H9 (cell line): ENCODE measurements at regions not wholly inside any gene's neighbourhood (a gene's known extent, or its start where the extent isn't known, plus 50 kb on each side); places are given as distances from the start of the nearest gene placed in this dataset.

Experiments used
- DNase-seq: peaks from one replicate; pipeline ENCODE4 v3.0.0-alpha.2; 2017
- H2AFZ ChIP-seq: one replicate; pipeline ENCODE4 v1.6.1; 2013; ENCODE audit warnings: mild to moderate bottlenecking, low read length, control low read depth, moderate library complexity
- H2AK5ac ChIP-seq: 2 replicates; pipeline ENCODE4 v1.6.1; 2013; ENCODE audit warnings: low read length, control low read depth, mixed read lengths; ENCODE audit not compliant: insufficient read length
- H2BK120ac ChIP-seq: one replicate; pipeline ENCODE4 v1.6.1; 2013; ENCODE audit warnings: low read depth, mild to moderate bottlenecking, low read length, control low read depth, inconsistent platforms; ENCODE audit not compliant: poor library complexity, severe bottlenecking
- H2BK12ac ChIP-seq: 2 replicates; pipeline ENCODE4 v1.6.1; 2013; ENCODE audit warnings: low read length, control low read depth, mixed read lengths, low read depth; ENCODE audit not compliant: insufficient read length
- H2BK15ac ChIP-seq: 2 replicates; pipeline ENCODE4 v1.6.1; 2013; ENCODE audit warnings: low read depth, low read length, control low read depth
- H2BK20ac ChIP-seq: one replicate; pipeline ENCODE4 v1.6.1; 2013; ENCODE audit warnings: low read depth, mild to moderate bottlenecking, low read length, control low read depth, inconsistent platforms; ENCODE audit not compliant: poor library complexity, severe bottlenecking
- H2BK5ac ChIP-seq: 2 replicates; pipeline ENCODE4 v1.6.1; 2013; ENCODE audit warnings: low read length, control low read depth, mixed read lengths; ENCODE audit not compliant: insufficient read length
- H3K14ac ChIP-seq: 2 replicates; pipeline ENCODE4 v1.6.1; 2013; ENCODE audit warnings: low read length, control low read depth; ENCODE audit not compliant: insufficient read depth
- H3K18ac ChIP-seq: 2 replicates; pipeline ENCODE4 v1.6.1; 2013; ENCODE audit warnings: low read depth, mild to moderate bottlenecking, mixed read lengths, low read length, control low read depth; ENCODE audit not compliant: insufficient read length
- H3K23ac ChIP-seq: 2 replicates; pipeline ENCODE4 v1.6.1; 2013; ENCODE audit warnings: low read length, control low read depth, mixed read lengths, low read depth; ENCODE audit not compliant: insufficient read length
- H3K23me2 ChIP-seq: 2 replicates; pipeline ENCODE4 v1.6.1; 2013; ENCODE audit warnings: low read depth, mild to moderate bottlenecking, mixed read lengths, low read length, control low read depth; ENCODE audit not compliant: insufficient read length, poor library complexity, severe bottlenecking
- H3K27ac ChIP-seq: 2 replicates; pipeline ENCODE4 v1.5.1; 2013; ENCODE audit warnings: low read length, control low read depth, mixed read lengths, low read depth; ENCODE audit not compliant: insufficient read length
- H3K27me3 ChIP-seq: 2 replicates; pipeline ENCODE4 v1.6.1; 2013; ENCODE audit warnings: low read length, control low read depth, inconsistent platforms; ENCODE audit not compliant: insufficient read depth
- H3K4ac ChIP-seq: 2 replicates; pipeline ENCODE4 v1.6.1; 2013; ENCODE audit warnings: low read depth, mild to moderate bottlenecking, control low read depth, inconsistent platforms, low read length, moderate library complexity
- H3K4me1 ChIP-seq: 2 replicates; pipeline ENCODE4 v1.6.1; 2013; ENCODE audit warnings: low read length, control low read depth, inconsistent platforms; ENCODE audit not compliant: insufficient read depth
- H3K4me2 ChIP-seq: 2 replicates; pipeline ENCODE4 v1.6.1; 2013; ENCODE audit warnings: low read length, control low read depth, mixed read lengths; ENCODE audit not compliant: insufficient read length, insufficient read depth
- H3K56ac ChIP-seq: 2 replicates; pipeline ENCODE4 v1.6.1; 2013; ENCODE audit warnings: low read depth, mild to moderate bottlenecking, mixed read lengths, low read length, control low read depth; ENCODE audit not compliant: insufficient read length
- H3K79me1 ChIP-seq: 2 replicates; pipeline ENCODE4 v1.6.1; 2013; ENCODE audit warnings: low read depth, mild to moderate bottlenecking, moderate library complexity, low read length, control low read depth, inconsistent platforms; ENCODE audit not compliant: insufficient read depth, poor library complexity, severe bottlenecking
- H3K79me2 ChIP-seq: 2 replicates; pipeline ENCODE4 v1.6.1; 2013; ENCODE audit warnings: low read length, control low read depth, inconsistent platforms; ENCODE audit not compliant: insufficient read depth
- H3K9ac ChIP-seq: 2 replicates; pipeline ENCODE4 v1.6.1; 2013; ENCODE audit warnings: low read length, control low read depth, mixed read lengths; ENCODE audit not compliant: insufficient read length; ENCODE audit errors: extremely low read depth
- H3K9me3 ChIP-seq: one replicate; pipeline ENCODE4 v1.6.1; 2013; ENCODE audit warnings: low read depth, low read length, inconsistent platforms; ENCODE audit not compliant: control insufficient read depth
- H3T11ph ChIP-seq: one replicate; pipeline ENCODE4 v1.6.1; 2013; ENCODE audit warnings: mild to moderate bottlenecking, low read length, control low read depth, inconsistent platforms
- H4K20me1 ChIP-seq: one replicate; pipeline ENCODE4 v1.6.1; 2013; ENCODE audit not compliant: control insufficient read depth, insufficient read length, insufficient read depth
- H4K5ac ChIP-seq: 2 replicates; pipeline ENCODE4 v1.6.1; 2013; ENCODE audit warnings: low read depth, mild to moderate bottlenecking, mixed read lengths, low read length, control low read depth; ENCODE audit not compliant: insufficient read length
- H4K8ac ChIP-seq: replicated peaks from 2 replicates; pipeline ENCODE4 v1.6.1; 2013; ENCODE audit warnings: low read length, control low read depth, mixed read lengths, low read depth; ENCODE audit not compliant: insufficient read length
- H4K91ac ChIP-seq: 2 replicates; pipeline ENCODE4 v1.6.1; 2013; ENCODE audit warnings: low read depth, mild to moderate bottlenecking, moderate library complexity, mixed read lengths, low read length, control low read depth; ENCODE audit not compliant: insufficient read length
- H3K27ac Mint-ChIP-seq, 3 experiments: 2 replicates in 2 of 3; 3 replicates in 1 of 3; pipeline ENCODE4 v1.8.0; 2020 to 2021; ENCODE audit warnings: mixed read lengths in 3 of 3, mild to moderate bottlenecking in 1 of 3, moderate library complexity in 1 of 3
- H3K27me3 Mint-ChIP-seq: 2 replicates; pipeline ENCODE4 v1.8.0; 2021; ENCODE audit warnings: low read depth, mild to moderate bottlenecking, moderate library complexity, mixed read lengths
- H3K36me3 Mint-ChIP-seq, 3 experiments: 2 replicates in 2 of 3; 3 replicates in 1 of 3; pipeline ENCODE4 v1.8.0; 2020 to 2021; ENCODE audit warnings: low read depth in 3 of 3, mixed read lengths in 3 of 3; ENCODE audit not compliant: insufficient read depth in 1 of 3
- H3K4me1 Mint-ChIP-seq, 2 experiments: 2 replicates each; pipeline ENCODE4 v1.8.0; 2020; ENCODE audit warnings: mixed read lengths in 2 of 2
- H3K4me3 Mint-ChIP-seq, 2 experiments: 2 replicates in 1 of 2; 3 replicates in 1 of 2; pipeline ENCODE4 v1.8.0; 2020 to 2021; ENCODE audit warnings: mild to moderate bottlenecking in 2 of 2, mixed read lengths in 2 of 2, moderate library complexity in 1 of 2
- H3K9me3 Mint-ChIP-seq, 2 experiments: 2 replicates in 1 of 2; 3 replicates in 1 of 2; pipeline ENCODE4 v1.8.0; 2020; ENCODE audit warnings: mild to moderate bottlenecking in 2 of 2, mixed read lengths in 2 of 2, moderate library complexity in 1 of 2
- WGBS: extraction: QIAGEN DNeasy Blood & Tissue Kit; methylation state at CpG from one replicate; pipeline ENCODE4 v1.1.7; 2013; ENCODE audit warnings: missing lambda C conversion rate, low lambda C conversion rate, mixed read lengths; ENCODE audit not compliant: insufficient read length; ENCODE audit errors: extremely low coverage; 5-methylcytosine and 5-hydroxymethylcytosine counted together
- TF ChIP-seq, protein P1 (sequence below): fragments of 200-600 bp; sonication (generic); conservative IDR thresholded peaks from 3 replicates; pipeline ENCODE4 v1.8.0; 2021; ENCODE audit warnings: antibody characterized with exemption, mild to moderate bottlenecking

DNA sequence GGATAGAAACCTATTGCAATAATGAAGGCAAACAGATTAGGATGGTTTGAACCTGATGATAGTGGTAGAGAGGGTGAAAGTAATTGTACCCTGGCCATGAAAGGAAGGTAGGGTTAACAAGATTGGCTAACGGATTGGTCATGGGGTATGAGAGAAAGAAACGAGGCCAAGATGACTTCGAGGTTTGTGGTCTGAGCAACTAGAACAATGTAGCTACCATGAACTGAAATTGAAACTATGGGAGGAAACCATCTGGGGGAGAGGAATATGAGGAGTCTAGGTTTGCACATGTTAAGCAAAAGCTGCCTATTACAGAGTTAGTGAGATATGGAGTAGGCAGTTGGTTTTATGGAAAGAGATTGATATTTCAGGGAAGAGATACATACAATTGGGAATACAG is 406.0 kb downstream of the PRELID2 start:
- Mint-ChIP-seq H3K36me3 (peaks cover 2 to 23% (median 15%) of the 10 kb centered on the region in 3 experiments; a peak in 6 of 7 replicates), H3K4me3 (no peak overlapping the region), H3K9me3 (peaks cover 9 to 16% of the 10 kb centered on the region in 2 experiments), H3K27me3 (no peaks in the 10 kb centered on the region), H3K4me1 (peaks cover 20 to 26% of the 10 kb centered on the region in 2 experiments), H3K27ac (no peak overlapping the region)
- Histone ChIP-seq H3K4ac (no peak overlapping the region), H2BK12ac (no peak overlapping the region), H2BK20ac (no peak overlapping the region), H2BK15ac (no peak overlapping the region), H2BK5ac (no peak overlapping the region), H3K56ac (no peak overlapping the region), H3K14ac (no peak overlapping the region), H4K20me1 (no peaks in the 10 kb centered on the region), H3K79me2 (no peaks in the 10 kb centered on the region), H2AFZ (no peak overlapping the region), H3K27ac (no peak overlapping the region), H2BK120ac (no peak overlapping the region), H3T11ph (no peak overlapping the region), H3K27me3 (no peaks in the 10 kb centered on the region), H4K5ac (no peak overlapping the region), H4K8ac (no peak overlapping the region), H3K79me1 (no peaks in the 10 kb centered on the region), H3K4me1 (0 out of 2 replicates have a peak, but pooled peaks cover 2% of the 10 kb centered on the region), H4K91ac (no peak overlapping the region), H3K9me3 (no peaks in the 10 kb centered on the region), H2AK5ac (no peak overlapping the region), H3K23me2 (no peaks in the 10 kb centered on the region), H3K4me2 (no peak overlapping the region), H3K9ac (no peak overlapping the region), H3K23ac (no peak overlapping the region), H3K18ac (no peak overlapping the region)
- DNase-seq: no peak
- TF ChIP-seq, protein P1, sequence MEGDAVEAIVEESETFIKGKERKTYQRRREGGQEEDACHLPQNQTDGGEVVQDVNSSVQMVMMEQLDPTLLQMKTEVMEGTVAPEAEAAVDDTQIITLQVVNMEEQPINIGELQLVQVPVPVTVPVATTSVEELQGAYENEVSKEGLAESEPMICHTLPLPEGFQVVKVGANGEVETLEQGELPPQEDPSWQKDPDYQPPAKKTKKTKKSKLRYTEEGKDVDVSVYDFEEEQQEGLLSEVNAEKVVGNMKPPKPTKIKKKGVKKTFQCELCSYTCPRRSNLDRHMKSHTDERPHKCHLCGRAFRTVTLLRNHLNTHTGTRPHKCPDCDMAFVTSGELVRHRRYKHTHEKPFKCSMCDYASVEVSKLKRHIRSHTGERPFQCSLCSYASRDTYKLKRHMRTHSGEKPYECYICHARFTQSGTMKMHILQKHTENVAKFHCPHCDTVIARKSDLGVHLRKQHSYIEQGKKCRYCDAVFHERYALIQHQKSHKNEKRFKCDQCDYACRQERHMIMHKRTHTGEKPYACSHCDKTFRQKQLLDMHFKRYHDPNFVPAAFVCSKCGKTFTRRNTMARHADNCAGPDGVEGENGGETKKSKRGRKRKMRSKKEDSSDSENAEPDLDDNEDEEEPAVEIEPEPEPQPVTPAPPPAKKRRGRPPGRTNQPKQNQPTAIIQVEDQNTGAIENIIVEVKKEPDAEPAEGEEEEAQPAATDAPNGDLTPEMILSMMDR: no peak
- no CpG with 5 or more reads among the region's 3 CpGs for WGBS
